UCSD-AML1 (cell line): ENCODE measurements at regions not wholly inside any gene's neighbourhood (a gene's known extent, or its start where the extent isn't known, plus 50 kb on each side); places are given as distances from the start of the nearest gene placed in this dataset.
A peak's percentile ranks its signal among the peaks of the same experiment; 100 is the strongest.
"Not testable (repeated sequence)": the region's sequence is repeated elsewhere in the genome, so short reads cannot be mapped to it uniquely, and the experiment has no call there.

Experiments used
- DNase-seq: peaks from one replicate; lab custom pipeline; 2025; ENCODE audit not compliant: unreplicated experiment; lab: John Stamatoyannopoulos, UW

DNA sequence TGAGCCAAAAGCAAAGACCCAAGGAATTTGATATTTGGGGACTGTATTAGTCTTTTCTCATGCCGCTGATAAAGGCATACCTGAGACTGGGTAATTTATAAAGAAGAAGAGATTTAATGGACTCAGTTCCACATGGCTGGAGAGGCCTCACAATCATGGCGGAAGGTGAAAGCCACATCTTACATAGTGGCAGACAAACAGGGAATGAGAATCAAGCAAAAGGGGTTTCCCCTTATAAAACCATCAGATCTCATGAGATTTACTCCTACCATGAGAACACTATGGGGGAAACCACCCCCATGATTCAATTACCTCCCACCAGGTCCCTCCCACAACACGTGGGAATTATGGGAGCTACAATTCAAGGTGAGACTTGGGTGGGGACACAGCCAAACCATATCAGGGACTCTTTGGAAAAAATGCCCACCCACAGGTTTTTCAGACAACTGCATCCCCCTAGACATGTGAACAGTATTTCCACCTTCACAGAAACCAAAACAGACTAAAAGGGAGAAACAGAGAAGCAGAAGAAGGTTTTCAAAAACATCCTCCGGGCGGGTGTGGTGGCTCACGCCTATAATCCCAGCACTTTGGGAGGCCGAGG, 482.1 kb upstream of the PROK2 start:
- DNase-seq: not testable (repeated sequence)

GRCh38 chr3:72266016-72266370, 481.0 kb upstream of the PROK2 start:
- DNase-seq: no peak

- no peak for DNase-seq
Measured at GRCh38 chr3:72265256-72266015, 480.5 kb upstream of the PROK2 start.

GRCh38 chr3:72263223-72263990, 478.5 kb upstream of the PROK2 start:
- no peak for DNase-seq

GRCh38 chr3:72262736-72263135, 477.8 kb upstream of the PROK2 start:
- no peak for DNase-seq

DNA sequence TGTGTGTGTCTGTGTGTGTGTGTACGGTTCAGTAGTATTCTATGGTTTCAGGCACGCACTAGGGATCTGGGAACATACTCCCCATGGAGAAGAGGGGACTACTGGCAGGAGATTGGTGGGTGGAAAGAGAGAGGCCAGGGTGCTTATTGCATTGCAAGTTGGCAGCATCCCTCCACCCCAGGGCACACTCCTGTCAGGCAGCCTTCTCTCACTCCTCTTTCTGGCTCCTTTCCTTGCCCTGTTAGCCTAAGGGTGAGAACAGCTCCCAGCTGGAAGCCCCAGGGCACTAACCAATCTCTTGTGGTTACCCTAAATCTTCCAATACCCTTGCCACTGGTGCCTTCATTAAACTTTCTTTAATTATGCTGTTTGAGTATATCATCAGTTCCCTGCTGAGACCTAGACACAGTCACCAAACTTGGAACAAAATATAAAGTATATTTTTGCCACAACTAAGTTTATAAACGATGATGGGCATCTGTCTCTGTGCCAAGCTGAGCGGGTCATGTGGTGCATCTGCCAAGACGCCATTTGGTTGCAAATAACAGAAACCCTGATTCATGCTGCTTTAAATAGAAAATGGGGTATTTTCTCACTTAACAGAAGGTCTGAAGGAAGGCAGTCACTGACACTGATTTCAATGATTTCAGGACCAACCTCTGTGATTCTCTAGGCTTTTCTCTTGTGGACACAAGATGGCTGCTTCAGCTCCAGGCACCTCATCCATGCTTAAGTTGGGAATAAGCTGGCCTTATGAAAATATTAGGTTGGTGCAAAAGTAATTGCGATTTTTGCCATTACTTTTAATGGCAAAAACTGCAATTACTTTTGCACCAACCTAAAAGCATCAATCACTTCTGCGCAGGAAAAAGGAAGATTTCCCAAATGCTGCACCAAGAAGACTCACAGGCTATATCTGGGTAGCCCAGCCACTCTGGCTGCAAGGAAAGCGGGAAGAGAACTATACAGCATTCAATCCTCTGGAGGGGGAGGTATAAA, 476.9 kb upstream of the PROK2 start:
- no peak for DNase-seq

GRCh38 chr3:72260588-72260910, 475.6 kb upstream of the PROK2 start:
- DNase-seq: no peak

DNA sequence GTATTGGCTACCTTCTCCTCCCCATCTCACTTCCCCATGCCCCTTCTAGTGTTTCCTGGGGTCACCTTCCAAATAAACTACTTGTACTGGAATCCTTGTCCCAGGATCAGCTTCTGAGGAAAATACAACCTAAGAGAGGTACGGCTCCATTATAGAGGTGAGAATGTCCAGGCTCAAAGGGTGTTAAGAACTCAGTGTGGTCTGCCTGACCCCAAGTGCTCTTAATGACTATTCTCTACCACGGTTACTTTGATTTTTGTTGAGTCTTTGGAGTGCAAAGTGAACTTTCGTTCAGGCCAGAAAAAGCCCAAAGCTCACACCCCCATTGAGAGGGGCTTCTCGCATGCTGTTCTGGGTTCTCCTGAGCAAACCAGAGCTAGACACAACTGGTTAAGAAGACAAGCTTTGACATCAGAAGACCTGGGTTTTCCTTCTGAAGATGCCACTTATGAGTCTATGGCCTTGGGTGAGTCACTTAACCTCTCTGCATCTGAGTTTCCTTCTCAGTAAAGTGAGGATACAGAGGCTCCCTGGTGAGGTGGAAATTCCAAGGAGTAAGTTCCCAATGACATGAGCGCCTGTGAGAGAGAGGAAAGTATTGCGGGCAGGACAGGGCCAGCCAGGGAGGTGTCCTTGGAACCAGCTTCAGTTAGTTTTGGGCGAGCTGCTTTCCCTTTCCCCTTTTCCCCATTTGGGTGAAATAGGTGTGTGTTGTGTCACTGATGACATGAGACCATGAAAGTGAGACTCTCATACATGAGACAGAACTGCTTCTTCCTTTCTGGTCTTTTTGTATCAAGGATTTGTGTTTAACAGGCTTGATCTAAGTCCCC, 475.0 kb upstream of the PROK2 start:
- no peak for DNase-seq

DNA sequence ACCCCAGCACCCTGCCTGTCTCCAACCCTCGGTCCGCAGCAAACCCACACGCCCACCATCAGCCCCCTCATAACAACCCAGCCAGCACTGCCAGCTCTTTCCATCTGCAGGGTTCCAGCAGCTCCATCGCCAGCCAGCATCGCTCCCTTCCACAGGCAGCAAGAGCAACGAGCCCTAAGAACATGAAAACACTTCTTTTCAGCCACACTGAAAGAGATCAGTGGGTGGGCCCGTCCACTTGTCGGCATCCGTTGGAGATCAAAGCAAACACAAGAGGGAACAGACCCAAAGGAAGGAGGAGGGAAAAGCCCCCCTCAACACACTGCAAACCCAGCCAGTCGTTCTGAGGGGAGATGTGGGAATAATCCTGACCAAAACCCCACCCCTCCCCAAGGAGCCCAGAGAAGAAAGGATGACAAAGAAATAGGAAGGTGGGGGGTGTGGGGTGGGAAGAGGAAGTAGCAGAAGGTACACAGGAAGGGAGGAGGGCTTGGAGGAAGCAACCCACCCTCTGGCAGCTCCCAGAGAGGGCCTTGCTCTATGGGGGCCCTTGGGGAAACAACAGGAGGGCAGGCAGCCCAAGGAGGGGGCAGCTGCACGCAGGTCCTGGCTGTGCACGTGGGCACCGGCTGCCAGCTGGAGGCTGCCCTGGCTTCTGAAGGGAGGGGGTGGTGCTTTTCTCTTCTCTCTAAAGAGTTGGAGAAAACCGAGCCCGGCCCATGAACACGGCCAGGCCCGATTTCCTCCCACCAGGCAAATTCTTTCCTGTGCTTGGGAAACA, 473.6 kb upstream of the PROK2 start:
- DNase-seq: peak; percentile 44

GRCh38 chr3:72257738-72258137, 472.8 kb upstream of the PROK2 start:
- no peak for DNase-seq

- no peak for DNase-seq
Measured at GRCh38 chr3:72257203-72257602, 472.3 kb upstream of the PROK2 start.

- DNase-seq: no peak
Measured at GRCh38 chr3:72256716-72257115, 471.8 kb upstream of the PROK2 start.

DNA sequence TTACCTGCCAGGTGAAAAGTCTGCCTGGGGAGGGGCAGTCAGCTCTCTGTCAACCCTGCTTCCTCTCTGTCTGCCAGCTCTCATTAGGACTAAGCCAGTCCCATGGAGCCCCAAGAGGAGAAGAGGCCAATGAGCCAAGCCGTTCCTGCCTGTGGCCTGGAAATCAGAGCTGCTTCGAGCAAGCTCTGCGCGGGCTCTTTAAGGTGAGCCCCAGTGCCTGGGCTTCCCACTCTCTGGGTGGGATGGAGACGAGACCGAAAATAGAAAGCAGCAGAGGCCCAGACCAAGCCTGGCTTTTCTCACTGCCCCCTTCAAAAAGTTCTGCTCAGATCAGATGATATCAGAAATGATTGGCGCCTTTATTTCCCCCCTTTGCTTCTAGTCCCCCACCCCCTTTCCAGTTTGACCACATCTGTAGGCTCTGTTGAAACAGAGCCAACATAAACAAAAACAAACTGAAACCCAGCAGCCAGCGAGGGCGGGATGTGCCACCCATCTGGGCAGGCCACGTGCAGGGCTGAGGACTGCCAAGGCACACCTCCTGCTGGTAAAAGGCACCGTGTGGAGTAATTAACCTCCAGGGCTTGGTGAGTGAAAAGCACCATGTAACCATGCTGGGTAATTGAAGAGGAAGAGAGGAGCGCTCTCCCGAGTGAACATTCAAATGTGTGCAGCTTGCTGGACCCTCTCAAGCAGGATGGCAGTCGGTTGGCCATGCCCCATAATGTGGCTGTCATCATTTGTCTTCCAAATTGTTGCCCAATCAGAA, 471.0 kb upstream of the PROK2 start:
- no peak for DNase-seq

GRCh38 chr3:72255191-72255590, 470.2 kb upstream of the PROK2 start:
- DNase-seq: no peak

DNA sequence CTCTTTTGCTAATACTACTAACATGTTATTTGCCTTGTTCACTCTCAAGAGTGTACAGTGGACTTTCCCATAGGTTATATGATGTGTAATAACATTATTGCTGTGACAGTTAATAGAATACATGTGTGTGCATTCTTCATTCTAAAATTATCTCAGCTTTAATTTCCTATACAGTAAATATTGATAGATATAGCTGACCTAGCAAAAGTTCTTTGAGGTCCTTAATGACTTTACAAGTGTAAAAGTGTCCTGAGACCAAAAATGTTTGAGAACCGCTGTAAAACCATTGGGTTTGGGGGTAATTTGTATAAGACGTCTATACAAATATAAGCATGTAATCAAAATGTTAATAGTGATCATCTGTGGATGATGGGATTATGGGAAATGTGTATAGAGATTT, 469.5 kb upstream of the PROK2 start:
- DNase-seq: no peak

DNA sequence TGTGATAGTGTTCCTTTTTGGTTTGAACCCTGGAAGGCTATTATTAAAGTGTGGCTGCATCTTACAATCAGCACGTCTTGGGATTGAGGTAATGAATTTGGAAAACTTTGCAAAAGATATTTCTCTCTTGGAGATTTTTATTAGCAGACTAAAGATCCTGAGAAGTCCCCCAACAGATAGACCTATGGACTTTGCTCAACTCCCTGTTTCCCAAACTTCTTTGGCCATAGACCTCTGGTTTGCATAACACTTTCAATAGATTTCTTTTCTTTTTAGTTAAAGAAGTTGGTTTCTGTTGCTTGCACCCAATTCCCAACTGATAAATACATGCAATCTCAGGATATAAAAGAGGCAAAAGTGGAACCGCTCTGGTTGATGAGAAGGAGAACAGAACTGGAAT, 465.8 kb upstream of the PROK2 start:
- DNase-seq: no peak

DNA sequence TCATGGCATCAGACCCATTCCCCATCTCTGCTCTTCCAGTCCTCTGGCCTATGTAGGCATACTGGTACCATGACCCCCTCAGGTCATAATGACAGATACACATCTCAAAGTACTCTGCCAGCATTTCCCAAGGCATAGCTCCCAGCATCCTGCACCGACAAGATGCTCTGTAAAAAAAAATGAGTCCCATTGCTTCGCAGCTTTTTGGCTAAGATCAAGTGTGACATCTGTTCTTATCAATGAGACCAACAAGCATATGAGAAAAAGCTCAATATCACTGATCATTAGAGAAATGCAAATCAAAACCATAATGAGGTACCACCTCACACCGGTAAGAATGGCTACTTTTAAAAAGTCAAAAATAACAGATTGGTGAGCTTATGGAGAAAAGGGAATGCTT, 463.9 kb upstream of the PROK2 start:
- no peak for DNase-seq

DNA sequence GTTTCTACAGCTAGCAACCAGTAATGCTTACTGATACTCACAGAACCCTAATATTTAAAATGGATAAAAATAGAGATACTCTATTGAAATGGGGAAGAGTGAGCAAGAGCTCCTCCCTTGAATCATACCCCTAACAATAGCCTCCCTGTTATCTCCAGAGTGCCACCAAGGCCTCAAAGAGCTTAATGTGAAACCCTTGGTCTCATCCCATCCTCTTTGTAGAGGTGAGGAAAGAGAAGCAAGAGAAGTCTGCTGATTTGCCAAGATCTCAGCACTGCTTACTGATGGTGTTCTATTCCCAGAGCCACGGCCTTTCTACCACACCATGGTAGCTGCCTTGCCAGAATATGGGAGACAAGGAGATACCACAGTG, 463.4 kb upstream of the PROK2 start:
- DNase-seq: no peak
